Activated T-cell treated with anti-CD3 and anti-CD28 coated beads, Interleukin-2, amount 50 U/mL, for 4 hours (primary cell): ENCODE measurements at regions not wholly inside any gene's neighbourhood (a gene's known extent, or its start where the extent isn't known, plus 50 kb on each side); places are given as distances from the start of the nearest gene placed in this dataset.

ENCODE experiments used
- ATAC-seq, 2 donors: fragments of 200-7000 bp; cut with Tn5 transposase; one replicate each; pipeline ENCODE4 v1.10.0; 2021
- DNase-seq: peaks from one replicate; pipeline ENCODE4 v3.0.0-alpha.2; 2020
- H3K27me3 Mint-ChIP-seq: one replicate; pipeline ENCODE4 v1.8.0; 2021; ENCODE audit warnings: low read depth, mixed read lengths
- H3K36me3 Mint-ChIP-seq: one replicate; pipeline ENCODE4 v1.8.0; 2022; ENCODE audit warnings: mixed read lengths; ENCODE audit not compliant: insufficient read depth
- H3K4me1 Mint-ChIP-seq: one replicate; pipeline ENCODE4 v1.8.0; 2021; ENCODE audit warnings: low read depth, mixed read lengths
- H3K4me3 Mint-ChIP-seq: one replicate; pipeline ENCODE4 v1.8.0; 2021; ENCODE audit warnings: mild to moderate bottlenecking, moderate library complexity, mixed read lengths
- H3K9me3 Mint-ChIP-seq: one replicate; pipeline ENCODE4 v1.8.0; 2021; ENCODE audit warnings: mixed read lengths

DNA sequence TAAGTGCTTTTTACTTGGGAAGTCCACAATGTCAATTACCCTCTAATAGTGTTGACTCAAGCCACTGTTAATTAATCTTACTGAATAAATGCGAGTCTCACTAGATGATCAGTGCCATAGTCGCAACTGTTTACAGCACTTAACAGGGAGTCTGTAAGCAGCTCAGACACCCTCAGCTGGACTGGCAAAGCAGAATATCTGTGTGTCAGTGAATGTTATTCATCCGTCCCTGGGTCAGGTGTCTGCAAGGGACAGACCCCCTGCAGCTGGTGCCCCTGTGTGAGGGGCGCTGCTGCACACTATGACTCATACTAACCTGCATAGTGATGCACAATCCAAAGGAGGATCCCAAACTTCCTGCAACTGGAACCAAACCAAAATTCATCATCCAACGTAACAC, 306.5 kb downstream of the HHIPL2 start:
- DNase-seq: no peak
- Mint-ChIP-seq H3K27me3 (no peaks in the 10 kb centered on the region), H3K4me3 (no peak overlapping the region), H3K4me1 (no peaks in the 10 kb centered on the region), H3K9me3 (no peaks in the 10 kb centered on the region), H3K36me3 (no peaks in the 10 kb centered on the region)
- ATAC-seq: no peak

DNA sequence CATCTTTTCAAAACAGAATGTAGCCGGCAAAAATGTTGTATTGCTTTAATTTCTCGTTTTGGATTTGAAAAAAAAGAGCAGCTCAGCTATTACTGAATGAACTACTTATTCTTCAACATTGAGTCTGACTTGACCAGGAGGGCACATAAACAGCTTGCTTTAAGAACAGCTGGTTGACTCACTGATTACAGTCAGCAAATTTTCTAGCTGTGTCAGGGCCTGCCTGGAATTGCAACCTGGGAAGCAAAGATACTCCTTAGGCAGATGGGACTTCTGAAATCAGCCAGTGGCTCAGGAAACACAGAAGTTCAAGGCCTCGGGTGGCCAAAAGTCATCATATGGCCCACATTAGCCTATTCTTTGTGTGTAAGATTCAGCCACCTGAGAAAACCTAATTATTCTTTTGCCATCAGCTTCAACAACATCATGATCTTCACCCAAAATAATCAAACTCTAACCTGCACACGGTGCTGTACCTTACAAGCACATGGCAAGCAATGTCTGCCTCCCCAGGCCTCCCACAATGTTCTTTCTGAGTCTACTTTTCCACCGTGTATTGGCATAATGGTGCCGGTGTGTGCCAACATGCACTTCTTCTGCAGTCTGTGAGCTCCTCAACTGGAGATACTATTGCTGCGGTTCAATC, 307.2 kb downstream of the HHIPL2 start:
- Mint-ChIP-seq H3K36me3 (no peaks in the 10 kb centered on the region), H3K27me3 (no peaks in the 10 kb centered on the region)

DNA sequence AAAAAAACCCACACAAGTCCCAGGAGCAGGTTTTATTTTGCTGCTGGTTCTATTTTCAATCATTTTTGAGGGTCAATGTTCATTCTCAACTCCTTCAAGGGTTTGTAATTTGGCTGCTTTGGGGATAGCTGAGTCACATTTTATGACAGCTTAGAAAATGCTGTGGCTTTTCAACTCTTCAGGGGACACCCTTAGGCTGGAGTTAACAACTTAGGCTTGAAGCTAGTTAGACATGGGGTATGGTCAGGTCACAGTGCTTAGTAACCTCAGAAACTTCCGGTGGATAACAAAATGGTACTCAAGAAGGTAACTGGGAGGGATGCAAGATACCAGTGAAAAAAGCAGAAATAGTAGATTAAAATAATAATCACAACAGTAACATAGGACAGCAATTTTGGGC, 308.8 kb downstream of the HHIPL2 start:
- ATAC-seq (no peak), DNase-seq (no peak)
- no peak overlapping the region for H3K4me3 Mint-ChIP-seq
- no peaks in the 10 kb centered on the region for H3K9me3 Mint-ChIP-seq
- H3K36me3 Mint-ChIP-seq: no peaks in the 10 kb centered on the region
- no peaks in the 10 kb centered on the region for H3K4me1 Mint-ChIP-seq
- H3K27me3 Mint-ChIP-seq: peaks cover 6% of the 10 kb centered on the region

More for the DNA sequence above, 307.2 kb downstream of the HHIPL2 start:
- Mint-ChIP-seq H3K9me3 (no peaks in the 10 kb centered on the region), H3K4me3 (no peak overlapping the region), H3K4me1 (no peaks in the 10 kb centered on the region)
- DNase-seq (no peak), ATAC-seq (no peak)

DNA sequence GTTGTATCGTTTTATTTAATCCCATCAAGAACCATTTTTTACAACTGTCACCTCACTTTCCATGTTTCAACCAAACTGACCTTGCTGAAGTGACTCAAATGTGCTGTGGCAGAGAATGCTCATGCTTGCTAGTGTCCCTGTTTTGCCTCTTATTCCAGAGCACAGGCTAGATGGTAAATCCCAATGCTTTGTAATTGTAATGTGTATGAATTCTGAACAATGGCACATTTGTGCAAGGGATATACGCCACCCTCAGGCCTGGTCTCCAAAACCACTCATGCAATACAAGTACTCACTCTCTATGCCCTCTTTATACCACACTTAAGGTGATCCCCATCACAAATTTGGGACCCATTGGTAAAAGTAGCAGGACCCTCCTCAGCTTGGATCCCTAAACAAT, 313.6 kb downstream of the HHIPL2 start:
- Mint-ChIP-seq H3K27me3 (peaks cover 6% of the 10 kb centered on the region), H3K4me3 (no peak overlapping the region), H3K4me1 (no peaks in the 10 kb centered on the region)

DNA sequence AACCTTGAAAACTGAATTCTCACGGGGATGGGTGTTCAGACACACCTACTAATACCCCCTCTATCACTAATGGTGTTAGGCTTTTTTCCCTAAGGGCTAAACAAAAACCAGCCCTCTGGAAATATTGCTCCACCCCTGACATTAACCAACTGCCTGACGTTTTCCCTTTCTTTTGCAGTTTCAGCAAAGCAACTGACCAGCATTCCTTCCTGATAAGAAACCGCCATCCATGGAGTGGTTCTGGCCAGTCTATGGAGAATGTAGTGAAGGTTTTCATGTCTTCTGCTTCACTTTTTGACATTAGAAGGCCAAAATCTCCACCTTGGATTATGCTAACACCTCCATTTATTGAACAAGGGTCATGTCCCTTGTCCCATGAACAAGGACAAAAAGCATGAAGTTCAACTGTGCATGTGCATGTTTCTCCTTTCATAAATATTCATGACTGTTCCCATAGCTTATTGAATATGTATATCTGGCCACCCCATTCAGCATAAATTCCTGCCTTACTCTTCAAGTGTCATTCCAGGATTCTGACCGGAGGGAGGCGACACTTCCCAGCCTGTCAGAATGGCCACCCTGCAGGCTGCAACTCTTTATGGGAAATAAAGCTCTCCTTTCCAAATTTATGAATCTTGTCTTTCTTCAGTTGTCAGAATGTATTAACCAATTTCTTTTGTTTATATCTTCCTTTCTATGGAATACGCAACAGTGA, 314.3 kb downstream of the HHIPL2 start:
- ATAC-seq: no peak
- Mint-ChIP-seq H3K36me3 (no peaks in the 10 kb centered on the region), H3K27me3 (peaks cover 6% of the 10 kb centered on the region), H3K9me3 (no peaks in the 10 kb centered on the region), H3K4me3 (no peak overlapping the region), H3K4me1 (no peaks in the 10 kb centered on the region)
- DNase-seq: no peak

More for the DNA sequence above, 313.6 kb downstream of the HHIPL2 start:
- no peaks in the 10 kb centered on the region for H3K36me3 Mint-ChIP-seq
- ATAC-seq (no peak), DNase-seq (no peak)
- H3K9me3 Mint-ChIP-seq: no peaks in the 10 kb centered on the region

DNA sequence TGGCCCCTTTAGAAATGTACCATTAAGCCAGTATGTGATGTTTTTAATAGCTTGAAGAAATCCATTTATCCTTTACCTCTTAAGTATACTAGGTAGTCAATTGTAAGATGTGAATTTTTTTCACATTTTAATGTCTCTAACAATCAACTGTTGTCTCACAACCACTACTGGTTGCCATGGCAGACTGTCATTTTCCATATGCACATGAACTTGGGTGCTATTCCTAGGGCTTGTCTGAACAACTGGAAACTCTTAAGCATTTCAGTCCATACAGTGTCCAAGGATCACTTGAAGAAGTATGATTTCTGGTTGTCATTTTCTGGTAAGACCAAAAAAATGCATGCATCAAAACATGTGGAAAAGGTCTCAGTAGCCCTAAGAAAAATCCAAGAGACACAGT, 315.1 kb downstream of the HHIPL2 start:
- DNase-seq (no peak), ATAC-seq (no peak)
- no peaks in the 10 kb centered on the region for H3K4me1 Mint-ChIP-seq
- peaks cover 6% of the 10 kb centered on the region for H3K27me3 Mint-ChIP-seq
- no peaks in the 10 kb centered on the region for H3K36me3 Mint-ChIP-seq
- H3K4me3 Mint-ChIP-seq: no peak overlapping the region
- H3K9me3 Mint-ChIP-seq: no peaks in the 10 kb centered on the region

DNA sequence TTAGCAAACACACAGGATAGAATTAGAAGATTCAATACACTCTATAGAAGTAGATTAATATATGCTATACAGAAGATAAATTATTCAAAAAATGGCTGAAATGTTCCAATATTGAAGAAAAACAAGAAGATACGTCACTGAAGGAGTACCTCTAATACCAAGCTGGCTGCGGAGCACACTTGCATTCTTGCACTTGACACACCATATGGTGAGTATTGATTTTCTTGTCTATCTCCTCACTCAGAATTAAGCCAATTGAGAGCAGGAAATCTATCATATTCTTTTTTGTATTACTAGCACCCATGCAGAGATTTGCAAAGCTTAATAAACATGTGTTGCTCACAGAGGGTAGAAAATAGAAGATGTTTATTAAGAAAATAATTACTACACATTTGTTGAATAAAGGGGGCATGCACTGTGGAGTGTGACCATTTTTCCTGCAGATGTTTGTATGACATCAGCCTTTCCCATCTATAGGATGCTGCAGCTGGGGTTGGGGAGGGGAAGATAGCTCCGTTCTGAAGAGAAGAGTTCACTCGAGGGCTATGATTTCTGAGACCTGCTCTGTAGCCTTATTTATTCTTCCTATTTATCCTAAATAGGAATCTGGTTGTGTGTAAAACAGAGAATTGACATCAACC, 318.1 kb downstream of the HHIPL2 start:
- H3K4me1 Mint-ChIP-seq: no peaks in the 10 kb centered on the region
- ATAC-seq: no peak

DNA sequence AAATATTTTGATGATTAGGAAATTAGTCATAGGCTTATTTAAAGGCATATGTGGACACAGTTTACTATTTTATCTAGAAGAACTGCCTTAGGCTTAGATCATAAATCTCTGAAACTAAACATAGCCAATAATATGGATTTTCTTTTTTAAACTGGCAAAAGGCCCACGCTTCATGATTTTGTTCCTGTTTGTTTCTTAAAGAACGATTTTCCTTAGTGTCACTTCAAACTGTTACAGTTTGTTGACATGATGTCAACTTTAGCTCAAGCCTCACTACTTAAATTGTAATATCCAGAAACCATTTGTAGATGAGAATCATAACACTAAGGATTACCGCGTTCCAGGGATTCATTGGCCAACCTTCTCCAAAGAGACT, 322.6 kb downstream of the HHIPL2 start:
- Mint-ChIP-seq H3K4me1 (no peaks in the 10 kb centered on the region), H3K4me3 (no peak overlapping the region), H3K9me3 (peaks cover 5% of the 10 kb centered on the region)

More for the DNA sequence above, 318.1 kb downstream of the HHIPL2 start:
- DNase-seq: no peak
- Mint-ChIP-seq H3K36me3 (no peaks in the 10 kb centered on the region), H3K27me3 (peaks cover 2% of the 10 kb centered on the region), H3K9me3 (peaks cover 5% of the 10 kb centered on the region), H3K4me3 (no peak overlapping the region)

DNA sequence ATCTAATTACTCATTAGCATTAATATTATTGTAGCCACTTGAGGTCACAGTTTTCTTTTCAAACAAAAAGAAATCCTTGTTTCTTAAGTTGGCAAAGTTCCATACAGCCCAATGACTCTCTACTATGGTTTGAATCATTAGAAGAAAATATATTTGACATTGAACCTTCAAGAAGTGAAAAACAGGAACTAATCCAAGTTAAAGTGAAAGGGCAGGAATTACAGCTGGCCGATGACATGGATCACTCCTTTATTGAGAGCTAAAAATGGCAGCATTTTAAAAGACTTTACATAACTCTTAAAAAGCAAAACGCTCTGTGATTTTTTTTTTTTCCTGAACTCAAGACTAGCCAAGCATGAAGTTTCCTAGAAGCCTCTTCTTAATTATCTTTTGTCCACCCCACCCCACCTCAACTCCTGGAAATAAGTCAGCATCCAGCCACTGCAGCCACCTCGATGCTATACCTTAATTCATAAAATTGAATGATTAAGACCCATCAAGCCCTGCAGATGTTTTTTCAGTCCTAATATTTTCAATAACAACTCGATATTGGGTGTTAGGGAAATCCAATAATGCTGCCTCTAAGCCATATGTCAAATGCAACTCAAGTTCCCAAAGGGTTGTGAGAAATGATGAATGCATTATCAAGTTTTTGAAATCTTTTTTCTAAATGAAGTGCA, 323.1 kb downstream of the HHIPL2 start:
- H3K9me3 Mint-ChIP-seq: peaks cover 11% of the 10 kb centered on the region
- no peaks in the 10 kb centered on the region for H3K36me3 Mint-ChIP-seq
- no peak overlapping the region for H3K4me3 Mint-ChIP-seq
- H3K4me1 Mint-ChIP-seq: no peaks in the 10 kb centered on the region
- H3K27me3 Mint-ChIP-seq: no peaks in the 10 kb centered on the region
- DNase-seq (no peak), ATAC-seq (no peak)

More for the DNA sequence above, 322.6 kb downstream of the HHIPL2 start:
- DNase-seq (no peak), ATAC-seq (no peak)
- no peaks in the 10 kb centered on the region for H3K27me3 Mint-ChIP-seq
- H3K36me3 Mint-ChIP-seq: no peaks in the 10 kb centered on the region

DNA sequence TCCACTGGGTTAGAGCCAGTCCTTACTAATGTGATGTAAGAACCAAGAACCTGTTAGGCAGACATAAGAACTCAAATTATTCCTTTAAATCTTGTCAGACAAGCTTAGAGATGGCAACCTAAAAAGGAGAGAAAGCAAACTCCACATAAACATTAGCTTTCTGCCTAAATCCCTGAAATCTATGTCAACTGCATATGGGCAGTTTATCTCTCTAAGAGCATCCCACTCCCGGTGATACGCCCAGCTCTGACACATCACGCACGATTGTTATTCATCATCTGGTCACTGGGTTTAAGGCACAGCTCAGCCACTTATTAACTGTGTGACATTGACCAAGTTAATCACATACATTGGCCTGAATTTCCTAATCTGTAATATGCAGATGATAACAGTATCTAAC, 323.7 kb downstream of the HHIPL2 start:
- Mint-ChIP-seq H3K9me3 (peaks cover 17% of the 10 kb centered on the region), H3K4me1 (no peaks in the 10 kb centered on the region), H3K4me3 (no peak overlapping the region), H3K27me3 (no peaks in the 10 kb centered on the region), H3K36me3 (no peaks in the 10 kb centered on the region)
- DNase-seq: no peak
- no peak for ATAC-seq

DNA sequence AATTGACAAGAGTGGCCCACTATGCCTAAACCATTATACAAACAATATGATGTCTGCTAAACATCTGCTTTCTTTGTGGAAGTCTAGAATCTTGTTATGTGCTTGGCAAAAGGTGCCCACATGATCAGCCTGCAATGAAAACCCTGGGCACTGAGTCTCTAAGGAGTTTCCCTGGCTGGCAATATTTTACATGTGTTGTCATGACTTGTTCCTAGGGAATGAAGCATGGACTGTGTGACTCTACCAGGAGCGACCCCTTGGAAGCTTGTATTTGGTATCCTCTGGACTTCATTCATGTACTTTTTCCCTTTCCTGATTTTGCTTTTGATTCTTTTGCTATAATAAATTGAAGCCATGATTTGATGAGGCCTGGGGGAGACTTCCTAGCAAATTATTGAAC, 324.9 kb downstream of the HHIPL2 start:
- H3K4me3 Mint-ChIP-seq: no peak overlapping the region
- no peak for ATAC-seq
- no peaks in the 10 kb centered on the region for H3K36me3 Mint-ChIP-seq

DNA sequence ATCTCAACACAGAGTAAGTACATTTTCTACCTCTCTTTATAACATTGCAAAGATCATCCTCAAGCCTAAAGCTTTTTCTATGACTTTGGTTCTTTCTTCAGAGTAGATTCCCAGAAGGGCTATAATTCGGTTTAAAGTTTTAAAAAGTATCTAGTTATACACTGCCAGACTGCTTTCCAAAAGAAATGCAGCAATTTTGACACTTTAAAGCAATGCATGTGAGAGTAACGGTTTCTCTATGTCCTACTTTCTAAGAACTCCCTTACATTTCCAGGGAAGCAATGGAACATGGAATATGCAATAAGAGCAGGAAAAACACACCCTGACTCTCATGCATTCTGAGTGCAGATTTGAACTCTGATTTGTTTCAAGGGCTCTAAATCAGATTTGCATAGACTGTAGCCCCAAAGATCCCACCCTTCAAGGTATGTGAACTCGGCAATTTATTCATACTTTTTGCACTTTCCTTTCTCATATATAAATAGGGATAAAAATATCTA, 331.6 kb downstream of the HHIPL2 start:
- no peak overlapping the region for H3K4me3 Mint-ChIP-seq
- H3K36me3 Mint-ChIP-seq: no peaks in the 10 kb centered on the region
- no peak for DNase-seq
- H3K9me3 Mint-ChIP-seq: peaks cover 22% of the 10 kb centered on the region
- no peaks in the 10 kb centered on the region for H3K27me3 Mint-ChIP-seq
- ATAC-seq: no peak
- no peaks in the 10 kb centered on the region for H3K4me1 Mint-ChIP-seq

More for the DNA sequence above, 324.9 kb downstream of the HHIPL2 start:
- Mint-ChIP-seq H3K27me3 (no peaks in the 10 kb centered on the region), H3K4me1 (no peaks in the 10 kb centered on the region), H3K9me3 (peaks cover 27% of the 10 kb centered on the region)
- no peak for DNase-seq

DNA sequence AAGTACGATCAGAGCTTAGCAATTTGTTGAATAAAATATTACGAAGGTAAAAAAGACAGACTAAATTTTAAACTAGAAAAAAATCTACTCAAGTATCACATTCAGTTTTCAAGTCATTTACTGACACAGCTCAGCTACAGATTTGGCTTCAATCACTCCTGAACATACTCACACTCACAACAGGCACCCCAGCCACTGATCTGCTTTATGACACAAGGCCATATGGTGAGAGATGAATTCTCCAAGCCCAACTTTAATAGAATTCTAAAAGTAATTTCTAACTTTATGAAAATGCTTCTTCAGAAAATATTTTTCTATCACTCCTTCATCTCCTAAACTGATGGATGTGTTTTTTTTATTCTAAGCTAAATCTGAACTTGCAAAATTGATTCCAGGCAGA, 337.1 kb downstream of the HHIPL2 start:
- ATAC-seq: no peak

DNA sequence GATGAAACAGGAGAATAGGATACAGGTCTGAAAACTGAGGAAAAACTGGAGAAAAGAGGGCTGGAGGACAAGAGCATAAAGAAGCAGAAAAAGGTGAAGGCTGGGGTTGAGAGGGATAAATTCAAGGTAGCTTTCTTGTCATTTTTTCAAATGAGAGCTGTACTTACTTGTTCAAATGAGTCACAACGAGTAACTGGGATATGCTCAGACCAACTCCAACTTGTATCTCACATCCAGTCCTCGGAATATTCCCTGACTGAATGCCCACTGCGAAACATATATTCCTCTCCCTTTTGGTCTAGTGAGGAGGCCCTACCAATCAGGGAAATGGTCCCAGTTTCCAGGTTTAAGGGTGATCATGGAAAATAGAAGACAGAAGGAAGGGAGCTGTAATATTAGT, 343.4 kb downstream of the HHIPL2 start:
- DNase-seq (no peak), ATAC-seq (no peak)
- Mint-ChIP-seq H3K27me3 (no peaks in the 10 kb centered on the region), H3K4me1 (no peaks in the 10 kb centered on the region), H3K4me3 (no peak overlapping the region), H3K9me3 (no peaks in the 10 kb centered on the region), H3K36me3 (no peaks in the 10 kb centered on the region)

More for the DNA sequence above, 337.1 kb downstream of the HHIPL2 start:
- H3K36me3 Mint-ChIP-seq: no peaks in the 10 kb centered on the region
- no peak for DNase-seq
- H3K4me3 Mint-ChIP-seq: no peak overlapping the region
- no peaks in the 10 kb centered on the region for H3K4me1 Mint-ChIP-seq
- no peaks in the 10 kb centered on the region for H3K9me3 Mint-ChIP-seq
- H3K27me3 Mint-ChIP-seq: no peaks in the 10 kb centered on the region
